Tibial nerve (tissue), 4 donors: ENCODE measurements at regions not wholly inside any gene's neighbourhood (a gene's known extent, or its start where the extent isn't known, plus 50 kb on each side); places are given as distances from the start of the nearest gene placed in this dataset.

ENCODE experiments used
- CTCF ChIP-seq, 5 experiments: fragments of 200-600 bp in 3 of 5; fragments of 450-650 bp in 2 of 5; sonication (generic) in 3 of 5; IDR thresholded peaks; one replicate each; pipeline ENCODE4 v1.5.1; 2016 to 2019; ENCODE audit warnings: antibody characterized with exemption in 5 of 5, mild to moderate bottlenecking in 3 of 5, moderate library complexity in 2 of 5
- EP300 ChIP-seq, 2 donors: sonication (generic); formaldehyde crosslinking; IDR thresholded peaks; one replicate each; pipeline ENCODE4 v1.6.1; 2017; ENCODE audit warnings: antibody characterized with exemption in 2 of 2, mild to moderate bottlenecking in 1 of 2
- POLR2A ChIP-seq, 2 donors: fragments of 450-650 bp; IDR thresholded peaks; one replicate each; pipeline ENCODE4 v1.6.1; 2017; ENCODE audit warnings: antibody characterized with exemption in 2 of 2, mild to moderate bottlenecking in 2 of 2, moderate library complexity in 2 of 2

GRCh38 chr15:94611656-94612055 is 380.3 kb downstream of the MCTP2 start:
- TF ChIP-seq POLR2A (IDR thresholded peaks at IDR 0.05) (no peak), CTCF (IDR thresholded peaks at IDR 0.05) (no peak), EP300 (IDR thresholded peaks at IDR 0.05) (no peak)
